Stimulated activated CD4-positive, alpha-beta T cell treated with anti-CD3 and anti-CD28 coated beads, Interleukin-1b, Interleukin-23, amount 100 ng/mL, for 24 hours (primary cell): ENCODE measurements at regions not wholly inside any gene's neighbourhood (a gene's known extent, or its start where the extent isn't known, plus 50 kb on each side); places are given as distances from the start of the nearest gene placed in this dataset.

ENCODE experiments used
- DNase-seq, 4 experiments: peaks; one replicate each; pipeline ENCODE4 v3.0.0-alpha.2; 2020; ENCODE audit warnings: low read depth in 4 of 4, low spot score in 1 of 4

DNA sequence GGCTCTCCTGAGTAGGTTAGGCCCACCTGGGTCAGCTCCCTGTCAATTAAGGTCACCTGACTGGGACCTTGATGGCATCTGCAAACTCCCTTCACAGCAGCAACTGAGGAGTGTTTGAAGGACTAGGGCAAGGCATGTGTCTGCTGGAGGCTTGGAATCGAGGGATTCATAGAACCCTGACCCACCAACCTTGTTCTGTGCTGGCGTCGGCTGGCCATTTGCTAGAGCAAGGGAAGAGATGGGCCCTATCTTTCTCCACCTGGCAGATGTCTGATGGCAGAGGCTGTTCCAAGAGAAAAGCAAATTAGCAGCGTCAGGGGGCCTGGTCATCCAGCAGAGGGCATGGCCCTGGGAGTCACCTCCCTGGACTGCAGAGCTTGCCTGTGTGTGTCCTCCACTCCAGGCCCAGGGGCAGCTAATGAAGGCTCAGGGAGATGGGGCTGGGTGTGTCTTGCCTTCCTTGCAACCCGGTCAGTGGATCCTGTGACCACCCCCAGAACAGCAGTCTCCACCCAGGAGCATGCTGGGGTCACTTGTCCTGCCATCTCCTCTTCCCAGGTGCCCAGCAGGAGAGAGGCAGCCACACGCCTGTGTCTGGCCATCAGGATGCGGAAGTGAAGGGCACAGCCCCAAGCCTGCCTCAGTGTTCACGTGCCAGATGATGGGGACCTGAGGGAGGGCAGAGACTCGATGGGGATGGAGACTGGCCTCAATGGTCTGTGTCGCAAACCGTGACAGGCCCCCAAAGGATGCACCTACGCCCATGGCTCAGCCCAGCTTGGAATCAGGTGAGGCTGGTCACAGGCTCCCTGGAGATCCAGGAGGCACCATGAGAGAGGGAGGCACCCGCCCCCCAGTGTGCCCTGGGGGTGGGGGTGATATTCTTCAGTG, 53.9 kb downstream of the BARX1 start:
- no peak for DNase-seq

DNA sequence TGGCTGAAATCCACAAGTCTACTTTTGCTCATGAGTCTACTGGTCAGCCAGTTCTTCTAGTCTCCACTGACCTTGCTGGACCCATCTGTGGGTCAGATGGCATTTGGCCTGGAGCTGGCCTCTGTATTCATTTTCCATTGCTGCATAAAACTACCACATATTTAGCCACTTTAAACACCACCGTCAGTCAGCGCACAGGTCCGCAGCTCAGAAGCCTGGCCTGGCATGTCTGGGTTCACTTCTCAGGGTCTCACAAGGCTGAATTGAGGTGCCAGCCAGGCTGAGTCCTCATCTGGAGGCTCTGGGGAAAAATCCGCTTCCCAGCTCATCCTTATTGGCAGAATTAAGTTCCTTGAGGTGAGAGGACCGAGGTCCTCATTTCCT, 54.7 kb downstream of the BARX1 start:
- DNase-seq, result no peak

DNA sequence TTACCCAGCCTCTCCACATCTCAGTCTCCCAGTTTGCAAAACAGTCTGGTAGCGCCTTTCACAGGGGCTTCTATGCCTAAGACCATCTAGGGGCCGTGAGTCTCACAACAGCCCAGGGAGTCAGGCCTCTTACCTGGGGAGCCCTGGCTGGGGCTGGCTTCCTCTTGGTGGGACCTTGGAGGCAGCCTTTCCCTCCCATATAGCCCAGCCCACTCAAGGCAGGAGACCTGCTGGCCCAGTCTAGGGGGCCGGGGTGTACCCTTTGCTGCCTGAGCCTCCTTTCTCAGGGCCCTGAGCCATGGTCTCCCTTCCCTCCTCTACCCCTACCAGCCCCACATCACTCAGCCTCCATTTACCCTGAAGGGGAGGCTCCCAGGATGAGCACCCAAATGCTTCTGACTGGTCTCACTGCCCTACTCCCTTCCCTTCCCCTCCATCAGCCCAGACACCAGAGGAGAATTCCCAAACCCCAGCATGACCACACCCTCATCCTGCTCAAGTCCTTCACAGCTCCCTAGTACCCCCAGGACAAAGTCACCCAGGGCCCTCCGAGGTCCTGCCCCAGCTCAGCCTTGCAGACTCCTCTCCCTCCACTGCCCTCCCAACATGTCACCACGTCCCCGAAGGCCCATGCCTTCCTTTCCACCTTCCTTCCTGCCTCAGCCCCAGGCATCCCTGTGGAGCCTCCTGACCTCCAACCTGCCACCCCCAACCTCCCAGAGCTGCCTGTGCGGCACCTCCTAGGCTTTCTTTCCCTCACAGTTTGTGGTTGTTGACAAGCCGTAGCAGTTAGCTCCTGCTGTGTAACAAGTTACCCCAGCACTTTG, 55.3 kb downstream of the BARX1 start:
- no peak for DNase-seq

DNA sequence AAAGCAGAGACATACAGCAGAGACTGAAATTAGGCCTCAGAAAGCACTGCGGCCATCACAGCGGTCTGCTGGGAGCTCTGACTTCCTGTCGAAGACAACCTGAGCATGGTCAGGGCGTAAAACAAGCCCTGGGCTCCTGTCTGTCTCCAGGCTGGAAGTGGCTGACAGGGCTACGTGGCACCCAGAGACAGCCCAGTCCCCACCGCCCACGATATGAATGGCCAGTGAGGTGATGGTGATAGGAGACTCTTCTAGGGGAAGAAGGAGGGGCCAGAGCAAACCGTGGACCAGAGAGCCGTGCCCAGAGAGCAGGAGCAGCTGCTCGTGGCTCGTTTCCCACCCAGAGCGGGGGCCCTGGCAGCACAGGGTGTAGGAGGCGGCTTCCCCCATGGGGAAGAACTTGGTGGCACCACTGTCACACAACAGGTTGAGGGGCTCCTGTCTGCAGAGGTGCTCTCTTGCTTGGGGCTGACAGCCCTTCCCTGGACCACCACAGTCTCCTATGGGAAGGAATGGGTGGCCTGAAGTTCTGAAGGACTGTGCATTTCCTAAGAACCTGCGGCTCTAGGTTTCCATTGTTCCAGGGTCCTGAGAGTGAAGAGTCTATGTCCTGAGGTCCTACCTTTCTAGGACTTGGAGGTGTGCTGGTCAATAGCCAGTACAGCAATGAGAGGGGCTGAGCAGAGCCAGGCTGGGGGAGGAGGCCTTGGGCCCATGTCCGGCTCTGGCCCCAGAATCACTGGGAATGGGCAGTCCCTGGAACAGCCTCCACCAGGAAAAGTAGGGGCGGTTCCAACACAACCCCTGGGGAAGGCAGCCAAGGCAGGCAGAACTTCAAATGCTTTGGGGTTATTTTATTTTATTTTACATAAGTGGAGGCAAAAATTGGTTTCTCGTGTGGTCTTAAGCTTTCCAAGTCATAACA, 56.4 kb downstream of the BARX1 start:
- DNase-seq, result no peak

DNA sequence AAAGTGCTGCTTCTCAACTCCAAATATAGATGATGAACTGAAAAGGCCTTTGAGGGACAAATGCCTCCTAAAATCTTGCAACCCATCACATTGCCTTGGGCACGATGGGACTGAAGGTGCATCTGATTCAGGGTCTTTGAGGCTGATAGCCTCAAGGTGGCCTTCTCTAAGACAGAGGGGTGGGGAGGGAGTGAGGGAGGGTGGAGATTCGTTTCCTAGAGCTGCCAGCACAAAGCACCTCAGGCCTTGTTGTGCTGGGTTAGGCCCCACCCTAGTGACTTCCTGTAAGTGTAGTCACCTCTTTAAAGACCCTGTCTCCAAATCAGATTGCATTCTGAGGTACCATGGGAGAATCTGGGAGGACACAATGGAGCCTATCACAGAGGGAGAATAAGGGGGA, 57.1 kb downstream of the BARX1 start:
- DNase-seq, result no peak

DNA sequence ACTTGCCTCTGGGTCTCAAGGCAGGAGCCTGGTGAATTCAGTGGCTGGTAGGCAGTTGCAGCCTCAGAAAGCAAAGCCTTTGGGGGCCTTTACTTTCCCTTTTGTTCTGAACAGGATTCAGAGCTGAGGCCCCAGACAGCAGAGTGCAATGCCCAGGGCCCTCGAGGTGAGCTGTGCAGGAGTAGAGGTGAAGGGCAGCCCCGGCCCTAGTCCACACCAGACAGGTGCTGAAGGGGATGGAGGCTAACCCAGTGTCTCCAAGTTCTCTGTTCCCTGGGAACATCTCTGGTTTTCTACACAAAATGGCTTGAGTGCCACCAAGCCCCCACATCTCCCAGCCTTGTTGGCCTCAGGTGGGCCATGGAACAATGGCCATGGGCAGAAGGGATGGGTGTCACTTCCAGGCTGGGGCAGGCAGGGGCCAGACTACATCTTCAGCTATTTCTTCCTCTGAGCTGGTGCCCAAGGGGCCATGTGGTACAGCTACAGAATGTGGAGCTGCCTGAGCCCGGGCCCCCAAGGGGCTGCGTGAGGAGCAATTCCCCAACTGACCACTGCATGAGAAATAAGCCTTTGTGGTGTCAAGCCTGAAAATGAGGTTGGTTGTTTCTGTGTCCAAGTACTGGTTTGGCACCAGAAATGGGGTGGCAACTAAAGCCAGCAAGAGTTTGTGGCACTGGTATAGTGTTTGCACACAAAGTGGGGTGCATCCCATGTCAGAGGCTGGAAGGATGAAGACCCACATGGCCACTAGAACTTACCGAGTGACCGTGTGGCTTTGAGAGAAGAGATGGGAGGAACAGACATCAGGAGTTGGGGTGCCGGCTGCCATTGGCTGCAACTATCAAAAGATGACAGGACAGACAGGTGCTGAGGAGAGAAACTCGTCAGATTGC, 57.8 kb downstream of the BARX1 start:
- no peak for DNase-seq

DNA sequence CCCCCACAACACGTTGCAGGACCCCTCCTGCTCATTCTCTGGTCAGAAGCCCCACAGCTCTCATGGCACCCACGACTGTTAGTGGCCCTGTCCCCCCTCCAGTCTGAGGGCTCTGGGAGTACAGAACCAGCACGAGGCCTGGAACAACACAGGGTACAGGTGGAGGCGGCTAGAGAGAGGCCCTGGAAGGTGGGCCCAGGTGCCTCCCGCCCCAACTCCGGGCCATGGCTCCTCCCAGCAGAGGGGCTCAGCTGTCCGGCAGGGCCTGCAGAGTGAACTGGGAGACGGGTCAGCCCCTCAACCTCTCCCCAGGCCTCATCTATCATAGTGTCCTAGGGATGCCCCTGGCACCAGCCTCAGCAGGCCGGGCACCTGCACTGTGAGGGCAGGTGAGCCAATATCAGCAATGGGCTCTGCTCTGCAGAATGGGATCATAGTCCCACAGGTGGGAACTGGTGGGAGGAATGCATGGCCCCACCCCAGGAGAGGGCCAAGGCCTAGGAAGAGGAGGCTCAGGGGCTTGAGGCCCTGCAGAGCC, 58.6 kb downstream of the BARX1 start:
- no peak for DNase-seq

DNA sequence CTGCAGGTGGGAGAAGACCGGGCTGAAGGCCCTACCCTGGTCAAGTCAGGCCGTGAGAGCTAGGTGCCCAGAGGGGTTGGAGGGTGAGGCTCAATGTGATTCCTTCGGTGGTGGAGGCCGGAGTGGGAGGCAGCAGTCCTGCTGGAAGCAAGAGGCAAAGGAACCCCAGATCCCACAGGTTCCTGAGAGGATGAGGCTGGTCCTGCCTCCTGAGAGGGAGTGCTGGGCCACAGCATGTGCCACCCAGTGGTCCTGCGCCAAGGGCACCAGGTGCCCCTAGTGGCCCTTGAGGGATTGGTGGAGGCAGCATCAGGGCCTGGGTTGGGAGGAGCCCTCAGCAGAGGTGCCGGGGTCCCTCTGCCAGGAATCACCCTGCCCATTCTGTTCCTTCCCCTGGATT, 59.1 kb downstream of the BARX1 start:
- no peak for DNase-seq

DNA sequence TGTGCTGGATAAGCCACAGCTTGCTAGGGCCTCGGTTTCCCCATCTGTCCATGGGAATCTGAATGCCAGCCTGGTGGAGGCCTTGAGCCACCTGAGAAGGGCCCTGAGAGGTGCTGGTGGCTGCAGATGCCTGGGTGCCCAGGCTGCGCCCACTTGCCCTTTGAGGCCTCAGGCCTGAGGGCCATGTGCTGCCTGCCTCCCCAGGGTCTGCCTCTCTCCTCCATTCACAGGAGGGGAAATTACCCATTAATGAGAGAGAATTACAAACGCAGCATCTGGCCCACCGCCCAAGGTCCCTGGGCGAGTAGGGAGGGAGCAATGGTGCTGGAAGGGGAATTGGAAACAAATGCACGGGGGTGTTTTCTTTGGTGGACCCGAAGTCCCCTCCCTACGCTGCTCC, 59.6 kb downstream of the BARX1 start:
- no peak for DNase-seq

DNA sequence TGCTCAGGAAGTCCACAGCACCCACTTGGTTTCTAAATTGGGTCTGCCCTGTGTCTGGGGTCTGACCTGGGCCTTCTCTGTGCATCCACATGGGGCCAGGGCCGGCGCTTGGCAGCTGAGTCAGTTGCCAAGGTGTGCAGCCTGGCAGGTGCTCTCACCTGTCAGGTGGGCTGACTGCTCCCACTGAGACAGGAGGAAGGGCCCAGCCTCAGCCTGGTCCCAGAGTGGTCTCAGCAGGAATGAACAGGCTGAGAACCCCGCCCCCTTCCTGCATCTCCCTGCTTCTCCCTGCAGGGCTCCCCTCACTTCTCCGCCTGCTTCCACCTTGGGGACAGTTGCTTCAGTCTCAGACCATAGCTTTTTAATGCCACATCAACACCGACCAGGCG, 60.5 kb downstream of the BARX1 start:
- no peak for DNase-seq

DNA sequence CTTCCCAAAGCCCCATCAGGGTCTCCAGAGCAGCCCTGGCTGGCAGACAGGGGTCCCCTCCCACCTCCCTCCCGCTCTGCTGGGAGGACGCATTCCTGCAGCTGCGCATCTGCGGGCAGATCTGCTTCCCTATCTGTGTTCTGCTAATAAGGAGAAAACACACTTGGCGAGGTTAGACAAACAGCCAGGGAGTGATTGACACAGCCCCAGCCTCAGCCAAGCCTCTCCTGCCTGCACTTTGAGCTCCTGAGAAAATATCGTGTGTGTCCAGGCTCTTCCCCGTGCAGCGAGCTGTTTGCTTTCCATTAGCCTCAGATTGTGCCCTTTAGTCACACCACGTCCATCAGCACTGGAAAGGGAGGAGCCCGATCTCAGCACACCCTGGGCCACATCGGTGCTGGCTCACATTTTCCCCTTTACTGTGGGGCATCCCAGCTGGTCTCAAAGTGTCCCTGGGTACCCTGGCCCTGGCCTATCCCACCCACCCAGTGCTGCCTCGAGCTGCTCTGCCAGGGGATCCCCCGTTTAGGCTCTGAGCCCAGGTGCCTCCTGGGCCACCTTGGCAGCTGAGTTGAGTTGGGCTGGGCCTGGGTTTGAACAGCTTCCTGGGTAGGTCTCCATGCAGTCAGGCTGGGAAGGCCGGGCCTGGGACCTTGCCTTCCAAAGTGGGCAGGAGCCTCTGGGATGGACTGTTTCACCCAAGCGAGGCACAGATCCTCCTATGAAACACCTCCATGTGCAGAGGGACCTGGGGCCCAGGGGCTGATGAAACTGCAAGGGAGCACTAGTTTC, 61.1 kb downstream of the BARX1 start:
- DNase-seq, result no peak

DNA sequence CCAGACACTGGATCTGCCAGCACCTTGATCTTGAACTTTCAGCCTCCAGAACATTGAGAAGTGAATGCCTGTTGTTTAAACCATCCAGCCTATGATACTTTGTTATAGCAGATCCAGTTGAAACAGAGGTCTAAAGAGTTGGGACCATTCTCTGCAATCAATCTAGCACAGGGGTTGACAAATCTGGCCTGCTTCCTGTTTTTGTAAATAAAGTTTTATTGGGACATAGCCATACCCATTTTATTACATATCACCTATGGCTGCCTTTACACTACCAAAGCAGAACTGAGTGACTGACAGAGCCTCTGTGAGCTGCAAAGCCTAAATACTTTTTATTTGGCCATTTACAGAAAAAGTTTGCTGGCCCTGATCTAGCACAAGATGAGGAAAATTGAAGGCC, 62.0 kb downstream of the BARX1 start:
- DNase-seq, result no peak

DNA sequence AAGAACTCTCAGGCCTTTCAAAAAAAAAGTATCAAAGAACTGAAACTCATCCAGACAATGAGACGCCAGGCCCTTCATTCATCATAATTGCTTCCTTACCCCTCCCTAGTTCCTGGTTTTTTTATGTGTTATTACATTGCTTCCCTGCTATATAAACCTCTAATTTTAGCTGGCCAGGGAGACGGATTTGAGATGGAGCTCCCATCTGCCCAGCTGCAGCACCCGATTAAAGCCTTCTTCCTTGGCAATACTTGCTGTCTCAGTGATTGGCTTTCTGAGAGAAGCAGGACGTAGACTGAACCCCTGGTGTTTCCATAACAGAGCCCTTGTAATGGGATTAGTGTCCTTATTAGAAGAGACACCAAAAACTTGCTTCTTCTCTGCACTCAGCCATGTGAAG, 62.4 kb downstream of the BARX1 start:
- no peak for DNase-seq

DNA sequence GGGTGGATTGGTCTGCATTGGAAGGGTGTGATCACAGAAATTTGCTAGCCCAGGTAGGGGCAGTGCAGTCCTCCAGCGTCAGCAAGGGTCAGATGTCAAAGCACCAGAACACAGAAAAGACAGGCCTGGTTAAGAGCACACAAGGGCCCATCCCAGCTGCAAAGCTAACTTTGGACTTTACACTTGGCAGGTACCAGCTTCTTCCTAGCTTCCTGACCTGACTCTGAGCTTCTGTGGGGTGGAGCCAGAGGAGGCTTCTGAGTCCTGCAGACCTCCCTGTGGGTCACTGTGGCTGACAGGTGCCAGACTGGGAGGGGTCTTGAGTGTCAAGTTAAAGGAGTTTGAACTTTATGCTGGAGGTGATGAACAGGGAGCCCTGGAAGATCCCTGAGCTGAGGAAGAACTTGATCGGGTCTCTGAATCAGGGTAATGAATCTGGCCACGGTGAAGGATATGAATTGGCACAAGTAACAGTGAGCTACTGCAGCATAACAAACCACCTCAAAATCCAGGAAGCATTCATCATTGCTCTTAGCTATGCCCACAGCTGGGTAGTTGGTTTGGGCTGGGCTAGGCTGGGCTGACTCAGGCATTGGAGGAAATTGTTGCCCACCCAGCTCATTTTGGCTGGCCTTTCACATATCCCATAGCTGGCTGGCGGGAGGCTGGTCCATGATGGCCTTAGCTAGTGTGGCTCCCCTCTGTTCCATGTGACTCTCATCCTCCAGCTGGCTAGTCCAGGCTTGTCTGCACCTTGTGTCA, 63.4 kb downstream of the BARX1 start:
- no peak for DNase-seq

DNA sequence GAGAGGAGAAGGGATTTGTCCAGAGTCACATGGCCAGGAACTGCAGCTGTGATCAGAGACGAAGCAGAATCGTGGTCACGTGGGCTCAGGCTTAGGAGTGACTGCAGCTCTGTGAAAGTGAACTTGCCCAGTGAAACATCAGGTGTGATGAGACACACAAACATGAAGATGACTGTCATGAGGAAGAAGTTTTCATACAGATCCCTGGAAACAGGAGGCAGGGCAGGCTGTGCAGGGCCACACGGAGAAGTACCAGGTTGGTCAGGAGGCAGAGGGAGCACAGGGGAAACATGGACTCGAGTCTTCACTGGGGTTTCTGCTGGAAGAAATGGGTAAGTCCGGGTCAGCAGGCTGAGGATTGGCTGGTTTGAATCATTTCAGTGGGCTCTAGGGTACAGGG, 64.1 kb downstream of the BARX1 start:
- no peak for DNase-seq

DNA sequence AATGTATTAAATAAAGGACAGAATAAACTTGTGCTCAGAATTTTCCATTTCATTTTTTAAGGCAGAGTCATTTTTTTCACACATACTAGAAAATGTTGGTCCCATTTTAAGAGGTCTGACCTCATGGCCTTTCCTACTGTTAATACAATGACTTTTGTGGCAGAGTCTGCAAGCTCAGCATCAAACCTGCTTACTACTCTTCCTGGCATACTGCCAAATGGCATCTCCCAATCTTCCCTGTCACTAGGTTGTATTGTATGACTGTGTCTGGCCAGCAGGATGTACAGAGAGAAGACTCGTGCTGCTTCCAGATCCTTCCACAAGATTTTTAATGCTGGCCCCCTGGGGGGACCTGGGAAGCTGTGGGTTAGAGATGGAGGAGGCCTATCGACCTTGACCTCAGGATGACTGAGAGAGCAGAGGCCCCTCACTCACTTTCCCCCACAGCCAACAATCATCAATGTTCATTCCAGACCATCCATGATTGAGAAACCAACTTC, 64.7 kb downstream of the BARX1 start:
- DNase-seq, result no peak

DNA sequence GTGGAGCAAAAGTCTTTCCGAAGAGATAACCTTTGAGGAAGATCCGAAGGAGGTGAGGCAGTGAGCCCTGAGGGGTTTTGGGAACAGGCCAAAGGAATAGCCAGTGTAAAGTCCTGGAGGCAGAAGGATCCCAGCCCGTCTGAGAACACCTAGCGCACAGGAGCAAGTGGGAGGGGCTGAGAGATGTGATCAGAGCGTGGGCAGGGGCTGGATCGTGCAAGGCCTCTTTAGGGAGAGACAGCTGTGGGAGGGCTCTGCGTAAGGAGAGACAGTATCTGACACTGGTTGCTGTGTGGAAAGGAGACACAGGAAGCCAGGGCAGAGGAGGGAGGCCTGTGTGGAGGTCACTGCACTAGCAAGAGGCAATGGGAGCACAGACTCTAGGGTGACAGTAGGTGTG, 68.2 kb downstream of the BARX1 start:
- no peak for DNase-seq

DNA sequence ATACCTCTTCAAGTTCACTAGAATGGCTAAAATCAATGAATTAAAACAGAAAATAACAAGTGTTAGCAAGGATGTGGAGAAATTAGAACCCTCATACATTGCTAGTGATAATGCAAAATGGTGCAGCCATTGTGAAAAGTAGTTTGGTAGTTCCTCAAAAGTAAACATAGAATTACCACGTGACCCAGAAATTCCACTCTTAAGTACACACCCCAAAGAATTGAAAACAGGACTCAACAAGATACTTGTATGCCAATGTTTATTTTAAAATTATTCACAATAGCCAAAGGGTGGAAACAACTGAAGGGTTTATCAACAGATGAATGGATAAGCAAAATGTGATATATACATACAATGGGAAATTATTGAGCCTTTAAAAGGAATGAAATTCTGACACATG, 70.3 kb downstream of the BARX1 start:
- no peak for DNase-seq
